Right lobe of liver (tissue), 4 donors: ENCODE measurements at regions not wholly inside any gene's neighbourhood (a gene's known extent, or its start where the extent isn't known, plus 50 kb on each side); places are given as distances from the start of the nearest gene placed in this dataset.

Experiments used
- POLR2A ChIP-seq: fragments of 450-650 bp; IDR thresholded peaks from one replicate; pipeline ENCODE4 v1.6.1; 2017; ENCODE audit warnings: antibody characterized with exemption, mild to moderate bottlenecking
- TF ChIP-seq, protein P1 (sequence below), 4 donors: fragments of 200-600 bp in 3 of 4; fragments of 450-650 bp in 1 of 4; IDR thresholded peaks; one replicate each; pipeline versions ENCODE4 v1.5.1 to v1.8.0; 2016 to 2022; ENCODE audit warnings: antibody characterized with exemption in 4 of 4, mild to moderate bottlenecking in 2 of 4
- donor health status: DM: no; HTN: no; CAD: no.
- donor health status: DM: no; HTN: no; CAD: no.
- donor health status: DM: no; HTN: yes; CAD: no.

DNA sequence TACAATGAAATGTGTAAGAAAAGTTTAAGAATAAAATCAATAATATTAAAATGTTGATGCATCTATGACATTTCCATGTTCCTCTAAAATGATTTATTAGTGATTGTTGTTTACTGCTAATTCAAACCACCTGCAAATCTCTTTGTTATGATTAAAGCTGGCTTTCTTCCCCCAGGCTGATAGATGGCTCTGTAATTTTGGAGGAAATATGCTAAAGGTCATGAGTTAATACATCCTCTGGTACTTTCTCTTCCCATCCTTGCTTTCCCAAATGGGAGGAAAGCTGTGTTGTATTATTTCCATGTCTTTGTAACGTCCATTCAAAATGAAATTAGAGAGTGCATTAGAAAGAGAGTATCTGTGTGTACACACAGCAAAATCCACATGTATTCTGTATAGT lies 139.5 kb upstream of the TMCO5A start:
- TF ChIP-seq, protein P1, sequence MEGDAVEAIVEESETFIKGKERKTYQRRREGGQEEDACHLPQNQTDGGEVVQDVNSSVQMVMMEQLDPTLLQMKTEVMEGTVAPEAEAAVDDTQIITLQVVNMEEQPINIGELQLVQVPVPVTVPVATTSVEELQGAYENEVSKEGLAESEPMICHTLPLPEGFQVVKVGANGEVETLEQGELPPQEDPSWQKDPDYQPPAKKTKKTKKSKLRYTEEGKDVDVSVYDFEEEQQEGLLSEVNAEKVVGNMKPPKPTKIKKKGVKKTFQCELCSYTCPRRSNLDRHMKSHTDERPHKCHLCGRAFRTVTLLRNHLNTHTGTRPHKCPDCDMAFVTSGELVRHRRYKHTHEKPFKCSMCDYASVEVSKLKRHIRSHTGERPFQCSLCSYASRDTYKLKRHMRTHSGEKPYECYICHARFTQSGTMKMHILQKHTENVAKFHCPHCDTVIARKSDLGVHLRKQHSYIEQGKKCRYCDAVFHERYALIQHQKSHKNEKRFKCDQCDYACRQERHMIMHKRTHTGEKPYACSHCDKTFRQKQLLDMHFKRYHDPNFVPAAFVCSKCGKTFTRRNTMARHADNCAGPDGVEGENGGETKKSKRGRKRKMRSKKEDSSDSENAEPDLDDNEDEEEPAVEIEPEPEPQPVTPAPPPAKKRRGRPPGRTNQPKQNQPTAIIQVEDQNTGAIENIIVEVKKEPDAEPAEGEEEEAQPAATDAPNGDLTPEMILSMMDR (IDR thresholded peaks at IDR 0.05), result no peak
- no peak for TF ChIP-seq POLR2A
